ENCODE measurements at regions not wholly inside any gene's neighbourhood (a gene's known extent, or its start where the extent isn't known, plus 50 kb on each side); places are given as distances from the start of the nearest gene placed in this dataset.

- no peak for TF ChIP-seq CEBPB (IDR thresholded peaks at IDR 0.05; ENCODE audit: low read depth, low read length)
- no peak for TF ChIP-seq CTCF (conservative IDR thresholded peaks at IDR 0.05; ENCODE audit: low read depth, low read length)
These were observed 54.0 kb upstream of the IMP4 start for GRCh38 chr2:130288467-130289403.

All from IMR-90 (cell line).